T-helper 1 cell (primary cell): ENCODE measurements at regions not wholly inside any gene's neighbourhood (a gene's known extent, or its start where the extent isn't known, plus 50 kb on each side); places are given as distances from the start of the nearest gene placed in this dataset.
"Not testable (repeated sequence)": the region's sequence is repeated elsewhere in the genome, so short reads cannot be mapped to it uniquely, and the experiment has no call there.

Source experiments
- DNase-seq, 5 donors: peaks; one replicate each; pipeline ENCODE4 v3.0.0-alpha.2; 2012 to 2020

DNA sequence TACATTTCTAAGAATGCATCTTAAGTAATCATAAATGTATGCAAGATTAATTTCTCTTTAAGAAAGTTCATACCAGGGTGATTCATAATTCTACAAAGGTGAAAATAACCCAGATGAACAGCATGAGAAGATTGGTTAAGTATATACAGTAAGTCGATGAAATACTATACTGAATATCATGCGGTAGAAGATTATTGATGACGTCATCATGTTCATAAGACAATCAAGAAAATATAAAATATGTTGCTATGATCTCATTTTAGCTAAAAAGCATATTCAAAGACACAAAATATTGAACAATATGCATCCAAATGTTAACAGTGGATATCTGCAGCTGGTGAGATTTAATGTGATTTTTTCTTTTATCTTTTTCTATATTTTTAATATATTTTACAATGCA lies 312.0 kb upstream of the FGF13 start:
- no peak for DNase-seq

DNA sequence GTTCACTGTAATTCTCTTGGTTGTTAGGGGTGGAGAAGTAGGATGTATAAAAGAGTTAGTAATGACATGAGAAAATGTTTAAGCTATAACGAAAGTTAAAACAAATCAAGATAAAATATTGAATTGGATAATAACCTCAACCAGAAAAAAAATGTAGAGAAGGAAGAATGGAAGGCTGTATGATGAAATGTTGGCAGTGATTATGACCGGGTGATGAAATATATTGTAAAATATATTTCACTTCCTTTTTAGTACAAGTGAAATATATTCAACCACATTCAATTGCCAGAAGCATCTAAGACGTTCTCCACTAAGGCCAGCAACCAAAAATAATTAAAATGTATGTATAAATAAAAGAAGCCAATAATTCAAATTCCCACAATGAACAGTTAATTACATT lies 309.3 kb upstream of the FGF13 start:
- DNase-seq = no peak

DNA sequence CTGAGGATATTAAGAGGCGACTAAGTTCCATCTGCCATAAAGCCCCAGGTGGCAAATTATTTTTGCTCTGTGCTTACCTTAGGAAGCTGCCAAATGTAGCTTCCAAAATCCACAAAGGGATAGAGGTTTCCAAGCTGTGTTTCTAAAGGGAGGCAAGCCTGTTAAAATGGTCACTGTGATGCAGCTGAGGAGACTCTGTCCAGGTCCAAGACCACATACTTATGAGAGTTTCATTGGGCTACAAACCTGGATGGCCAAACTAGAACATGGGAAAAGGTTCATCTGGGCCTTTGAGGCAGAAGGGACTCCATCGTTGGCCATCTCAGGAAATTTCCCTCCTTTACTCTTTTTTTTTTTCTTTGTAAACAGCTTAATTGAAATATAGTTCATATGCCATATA lies 306.9 kb upstream of the FGF13 start:
- no peak for DNase-seq

DNA sequence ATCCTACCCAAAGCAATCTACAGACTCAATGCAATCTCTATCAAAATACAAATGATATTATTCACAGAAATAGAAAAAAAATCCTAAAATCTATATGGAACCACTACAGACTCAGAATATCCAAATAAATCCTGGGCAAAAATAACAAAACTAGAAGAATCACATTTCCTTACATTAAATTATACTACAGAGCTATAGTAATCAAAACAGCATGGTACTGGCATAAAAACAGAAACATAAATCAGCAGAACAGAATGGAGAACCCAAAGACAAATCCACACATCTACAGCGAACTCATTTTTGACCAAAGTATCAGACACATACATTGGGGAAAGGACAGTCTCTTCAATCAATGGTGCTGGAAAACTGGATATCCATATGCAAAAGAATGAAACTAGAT lies 304.1 kb upstream of the FGF13 start:
- DNase-seq = no peak

DNA sequence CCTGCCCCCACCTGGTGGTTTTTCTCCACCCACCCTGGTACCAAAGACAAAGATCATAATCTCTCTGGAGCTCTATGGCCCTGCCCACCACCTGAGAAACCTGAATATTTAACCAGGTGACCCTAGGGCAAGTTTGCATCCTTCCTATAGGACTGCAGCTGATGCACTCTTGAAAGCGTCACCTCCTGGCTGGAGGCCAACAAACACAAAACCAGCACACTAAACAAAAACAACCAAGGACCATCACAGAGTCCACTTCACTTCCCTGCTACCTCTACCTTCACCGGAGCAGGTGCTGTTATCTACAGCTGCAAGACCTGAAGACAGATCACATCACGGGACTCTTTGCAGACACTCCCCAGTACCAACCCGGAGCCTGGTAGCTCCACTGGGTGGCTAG lies 296.7 kb upstream of the FGF13 start:
- no peak for DNase-seq

DNA sequence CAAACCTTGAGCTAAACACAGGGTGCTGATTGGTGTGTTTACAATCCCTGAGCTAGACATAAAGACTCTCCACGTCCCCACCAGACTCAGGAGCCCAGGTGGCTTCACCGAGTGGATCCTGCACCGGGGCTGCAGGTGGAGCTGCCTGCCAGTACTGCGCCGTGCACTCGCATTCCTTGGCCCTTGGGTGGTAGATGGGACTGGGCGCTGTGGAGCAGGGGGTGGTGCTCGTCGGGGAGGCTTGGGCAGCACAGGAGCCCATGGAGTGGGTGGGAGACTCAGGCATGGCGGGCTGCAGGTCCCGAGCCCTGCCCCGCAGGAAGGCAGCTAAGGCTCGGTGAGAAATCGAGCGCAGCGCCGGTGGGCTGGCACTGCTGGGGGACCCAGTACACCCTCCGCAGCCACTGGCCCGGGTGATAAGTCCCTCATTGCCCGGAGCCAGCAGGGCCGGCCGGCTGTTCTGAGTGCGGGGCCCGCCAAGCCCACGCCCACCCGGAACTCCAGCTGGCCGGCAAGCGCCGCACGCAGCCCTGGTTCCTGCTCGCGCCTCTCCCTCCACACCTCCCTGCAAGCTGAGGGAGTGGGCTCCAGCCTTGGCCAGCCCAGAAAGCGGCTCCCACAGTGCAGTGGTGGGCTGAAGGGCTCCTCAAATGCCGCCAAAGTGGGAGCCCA lies 292.5 kb upstream of the FGF13 start:
- DNase-seq = not testable (repeated sequence)

DNA sequence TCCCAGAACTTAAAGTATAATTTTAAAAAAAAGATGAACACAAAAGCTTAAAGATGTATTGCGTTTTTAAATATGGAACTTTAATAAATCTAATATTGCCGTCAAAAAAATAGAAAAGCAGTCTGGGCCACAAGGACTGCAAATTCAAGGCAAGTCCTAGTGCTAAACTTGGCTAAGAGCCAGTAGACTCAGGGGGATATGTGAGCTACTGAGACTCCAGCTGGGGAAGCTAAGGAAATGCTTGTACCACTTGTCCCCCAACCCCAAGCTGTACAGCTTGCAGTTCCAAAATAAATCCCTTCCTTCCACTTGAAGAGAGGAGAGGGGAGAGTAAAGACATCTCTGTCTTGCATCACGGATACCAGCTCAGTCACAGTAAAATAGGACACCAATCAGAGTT lies 290.8 kb upstream of the FGF13 start:
- no peak for DNase-seq

DNA sequence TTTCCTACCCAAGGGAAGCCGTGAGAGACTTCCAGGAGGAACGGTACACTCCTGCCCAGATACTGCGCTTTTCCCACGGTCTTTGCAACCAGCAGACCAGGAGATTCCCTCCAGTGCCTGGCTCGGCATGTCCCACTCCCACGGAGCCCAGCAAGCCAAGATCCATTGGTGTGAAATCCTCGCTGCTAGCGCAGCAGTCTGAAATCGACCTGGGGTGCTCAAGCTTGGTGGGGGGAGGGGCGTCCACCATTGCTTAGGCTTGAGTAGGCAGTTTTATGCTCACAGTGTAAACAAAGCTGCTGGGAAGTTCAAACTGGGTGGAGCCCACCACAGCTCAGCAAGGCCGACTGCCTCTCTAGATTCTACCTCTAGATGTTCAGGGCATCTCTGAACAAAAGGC lies 284.8 kb upstream of the FGF13 start:
- no peak for DNase-seq

DNA sequence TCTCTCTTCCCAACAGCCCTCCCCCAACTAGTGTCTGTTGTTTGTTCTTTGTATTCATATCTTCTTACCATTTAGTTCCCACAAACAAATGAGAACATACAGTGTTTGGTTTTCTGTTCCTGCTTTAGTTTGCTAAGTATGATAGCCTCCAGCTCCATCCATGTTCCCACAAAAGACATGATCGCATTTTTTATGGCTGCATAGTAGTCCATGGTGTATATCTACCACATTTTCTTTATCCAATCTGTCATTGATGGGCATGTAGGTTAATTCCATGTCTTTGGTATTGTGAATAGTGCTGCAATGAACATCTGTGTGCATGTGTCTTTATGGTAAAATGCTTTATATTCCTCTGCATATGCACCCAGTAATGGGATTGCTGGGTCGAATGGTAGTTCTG lies 283.9 kb upstream of the FGF13 start:
- DNase-seq = no peak

DNA sequence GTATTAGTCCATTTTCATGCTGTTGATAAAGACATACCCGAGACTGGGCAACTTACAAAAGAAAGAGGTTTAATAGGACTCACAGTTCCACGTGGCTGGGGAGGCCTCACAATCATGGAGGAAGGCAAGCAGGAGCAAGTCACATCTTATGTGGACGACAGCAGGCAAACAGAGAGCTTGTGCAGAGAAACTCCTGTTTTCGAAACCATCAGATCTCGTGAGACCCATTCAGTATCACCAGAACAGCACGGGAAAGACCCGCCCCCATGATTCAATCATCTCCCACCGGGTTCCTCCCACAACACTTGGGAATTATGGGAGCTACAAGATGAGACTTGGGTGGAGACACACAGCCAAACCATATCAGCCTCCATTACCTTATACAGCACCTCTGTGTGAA lies 278.9 kb upstream of the FGF13 start:
- not testable (repeated sequence) for DNase-seq

DNA sequence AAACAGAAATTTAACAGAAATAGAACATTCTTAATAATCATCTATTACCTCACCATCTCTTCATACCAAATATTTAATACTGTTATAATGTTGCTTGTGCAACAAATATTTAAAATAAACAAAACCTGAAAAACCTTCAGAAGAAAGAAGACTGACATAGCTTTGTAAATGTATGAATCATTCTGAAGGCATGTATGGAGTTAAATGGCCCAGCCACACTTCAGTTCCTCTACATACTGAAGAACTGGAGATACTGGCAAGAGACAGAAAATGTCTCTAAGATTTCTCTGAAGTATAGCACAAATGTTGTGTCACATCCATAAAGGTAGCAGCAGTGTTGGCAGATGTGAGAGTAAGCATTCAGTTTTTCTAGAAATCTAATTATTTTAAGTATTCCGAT lies 275.3 kb upstream of the FGF13 start:
- no peak for DNase-seq

DNA sequence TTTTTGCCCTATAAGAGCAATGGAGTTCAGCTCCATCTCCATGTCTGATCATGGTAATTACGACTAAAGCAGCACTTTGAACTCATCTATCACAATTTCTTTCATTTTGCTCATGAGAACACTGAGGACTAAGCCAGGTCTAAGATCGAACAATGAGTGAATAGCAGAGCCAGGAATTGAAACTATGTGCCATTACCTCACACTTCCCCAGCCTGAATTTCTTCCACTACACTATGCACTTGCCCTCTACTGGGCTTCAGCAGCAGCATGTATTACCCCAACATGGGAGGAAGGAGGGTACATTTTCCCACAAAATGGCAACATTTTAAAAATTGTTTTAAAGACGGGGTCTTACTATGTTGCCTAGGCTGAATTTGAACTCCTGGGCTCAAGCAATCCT lies 274.7 kb upstream of the FGF13 start:
- DNase-seq = no peak

DNA sequence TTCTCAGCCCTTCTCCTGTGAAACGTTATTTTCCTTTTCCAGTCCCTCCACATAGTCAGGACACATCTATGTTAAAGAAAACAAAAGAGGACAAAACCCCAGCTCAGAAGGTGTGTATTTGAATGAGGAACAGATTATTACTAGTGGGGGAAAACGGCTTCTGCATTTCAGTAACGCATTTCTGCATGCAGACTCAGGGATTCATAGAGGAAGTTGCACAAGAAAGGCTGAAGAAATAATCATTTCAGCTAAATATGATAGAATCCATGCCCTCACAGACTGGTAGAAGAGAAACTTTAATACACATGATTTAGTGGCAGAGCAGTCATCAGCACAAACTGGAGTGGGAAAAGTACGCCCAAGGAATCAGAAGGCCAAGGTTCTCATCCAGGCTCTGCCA lies 270.8 kb upstream of the FGF13 start:
- no peak for DNase-seq

DNA sequence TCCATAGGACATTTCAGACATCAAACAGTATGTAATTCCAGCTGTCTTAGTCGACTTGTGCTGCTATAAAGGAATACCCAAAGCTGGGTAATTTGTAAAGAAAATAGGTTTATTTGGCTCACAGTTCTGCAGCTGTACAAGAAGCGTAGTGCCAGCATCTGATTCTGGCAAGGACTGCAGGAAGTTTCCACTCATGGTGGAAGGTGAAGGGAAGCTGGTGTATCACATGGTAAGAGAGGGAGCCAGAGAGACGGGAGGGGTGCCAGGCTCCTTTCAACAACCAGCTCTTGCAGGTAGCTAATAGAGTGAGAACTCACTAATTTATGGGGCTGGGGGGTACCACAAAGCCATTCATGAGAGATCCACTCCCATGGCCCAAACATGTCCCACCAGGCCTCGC lies 253.0 kb upstream of the FGF13 start:
- no peak for DNase-seq

DNA sequence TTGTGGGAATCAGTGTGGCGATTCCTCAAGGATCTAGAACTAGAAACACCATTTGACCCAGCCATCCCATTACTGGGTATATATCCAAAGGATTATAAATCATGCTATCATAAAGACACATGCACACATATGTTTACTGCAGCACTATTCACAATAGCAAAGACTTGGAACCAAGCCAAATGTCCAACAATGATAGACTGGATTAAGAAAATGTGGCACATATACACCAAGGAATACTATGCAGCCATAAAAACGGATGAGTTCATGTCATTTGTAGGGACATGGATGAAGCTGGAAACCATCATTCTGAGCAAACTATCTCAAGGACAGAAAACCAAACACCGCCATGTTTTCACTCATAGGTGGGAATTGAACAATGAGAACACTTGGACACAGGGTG lies 250.9 kb upstream of the FGF13 start:
- not testable (repeated sequence) for DNase-seq

DNA sequence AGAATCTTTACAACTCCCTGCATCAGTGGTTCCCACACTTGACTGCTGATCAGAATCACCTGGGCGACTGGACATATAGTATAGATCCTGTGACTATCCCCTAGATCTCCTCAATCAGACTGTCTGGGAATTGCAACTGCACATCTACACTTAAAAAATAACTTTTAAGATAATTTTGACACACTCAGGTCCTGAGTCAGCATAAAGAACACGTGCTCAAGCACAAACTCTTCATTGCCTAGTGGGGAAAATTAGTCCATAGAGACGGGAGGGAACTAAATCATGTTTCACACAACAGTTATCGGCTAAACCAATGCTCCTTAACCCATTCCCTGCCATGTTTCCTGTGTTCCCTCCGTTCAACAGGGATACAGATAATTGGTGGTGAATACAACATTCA lies 243.5 kb upstream of the FGF13 start:
- DNase-seq = no peak

DNA sequence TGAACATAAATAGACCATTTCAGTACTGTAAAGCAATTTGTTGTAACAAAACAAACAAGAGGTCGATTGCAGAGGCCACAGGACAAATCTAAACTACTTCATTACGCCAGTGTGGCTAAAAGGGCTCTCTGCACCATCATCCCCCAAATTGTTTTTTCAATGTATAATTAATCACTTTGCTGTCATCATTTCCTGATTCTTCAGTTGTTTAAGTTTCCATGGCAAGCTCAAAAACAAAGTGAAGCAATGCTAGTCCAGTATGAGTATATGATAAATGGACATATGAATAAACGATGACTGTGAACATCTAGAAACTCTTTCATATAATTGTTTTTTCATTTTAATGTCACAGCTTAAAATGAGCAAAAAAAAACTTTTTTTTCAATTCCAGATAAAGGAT lies 235.4 kb upstream of the FGF13 start:
- DNase-seq = no peak

DNA sequence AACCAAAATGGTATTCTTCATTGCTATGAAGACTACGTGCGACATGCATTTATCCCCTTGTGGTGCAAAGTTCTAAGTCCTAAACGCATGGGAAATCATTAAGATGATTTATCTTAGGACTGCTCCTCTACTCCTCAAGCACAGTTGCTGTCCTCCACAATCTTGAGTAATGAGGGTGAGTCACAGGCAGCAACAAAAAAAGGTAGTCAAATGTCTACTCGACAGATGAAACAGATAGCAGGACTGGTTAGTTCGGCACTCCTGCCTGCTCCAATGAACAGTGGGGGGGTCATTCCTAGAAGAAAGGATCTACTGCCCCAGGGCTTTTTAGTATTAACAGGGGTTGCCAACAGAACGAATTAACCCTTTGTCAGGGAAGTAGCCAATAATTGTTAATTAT lies 233.7 kb upstream of the FGF13 start:
- no peak for DNase-seq

DNA sequence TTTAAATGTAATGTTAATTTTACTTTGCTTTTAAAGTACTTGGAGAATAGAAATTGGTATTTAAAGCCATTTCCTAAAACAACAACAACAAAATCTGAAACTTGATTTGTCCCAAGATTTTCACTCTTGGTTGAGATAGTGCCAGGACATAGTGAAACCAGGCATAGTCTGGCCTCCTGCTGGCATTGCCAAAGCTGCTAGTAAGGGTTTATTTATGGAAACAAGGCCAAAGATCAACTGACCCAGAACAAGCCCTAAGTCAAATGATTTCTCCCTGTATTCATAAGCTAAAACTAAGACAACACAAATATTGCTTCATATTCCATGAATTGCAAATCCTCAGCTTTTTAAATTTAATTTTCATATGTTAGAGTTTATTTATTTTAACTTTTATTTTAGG lies 227.5 kb upstream of the FGF13 start:
- DNase-seq = no peak

DNA sequence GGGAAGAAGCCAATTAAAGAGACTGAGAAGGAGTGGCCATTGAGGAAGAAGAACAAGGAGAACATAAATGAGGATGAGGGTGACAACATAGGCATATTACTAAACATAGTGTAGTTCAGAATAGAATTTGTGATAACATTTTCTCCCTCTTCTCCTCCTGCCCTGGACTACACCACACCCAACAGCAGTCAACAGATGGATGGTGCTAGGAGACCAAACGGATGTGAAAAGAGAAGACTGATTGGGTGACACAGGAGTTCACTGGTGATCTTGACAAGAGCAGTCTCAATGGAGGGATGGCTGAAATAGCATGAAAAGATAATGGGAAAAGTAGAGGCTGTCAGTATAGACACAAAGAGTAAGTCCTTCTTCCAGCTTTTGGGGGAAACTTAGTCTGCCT lies 226.5 kb upstream of the FGF13 start:
- no peak for DNase-seq

DNA sequence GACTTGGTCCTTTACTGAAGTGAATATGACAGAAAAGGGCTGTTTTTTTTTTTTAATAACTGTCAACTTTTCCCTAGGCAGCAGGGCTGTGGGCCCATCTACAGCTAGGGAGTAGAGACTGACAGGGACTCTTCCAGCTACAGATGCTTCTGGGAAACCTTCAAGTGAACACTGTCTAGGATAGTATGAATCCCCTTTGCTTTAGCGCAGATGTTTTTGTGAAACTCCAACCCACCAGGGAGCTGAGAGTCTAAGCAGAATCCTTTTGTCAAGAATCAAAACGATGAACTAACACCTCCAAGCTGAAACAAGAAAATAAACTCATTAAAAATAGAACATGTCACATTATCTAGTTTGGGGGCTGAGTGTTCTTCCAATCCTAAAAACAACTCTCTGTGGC lies 219.7 kb upstream of the FGF13 start:
- no peak for DNase-seq

DNA sequence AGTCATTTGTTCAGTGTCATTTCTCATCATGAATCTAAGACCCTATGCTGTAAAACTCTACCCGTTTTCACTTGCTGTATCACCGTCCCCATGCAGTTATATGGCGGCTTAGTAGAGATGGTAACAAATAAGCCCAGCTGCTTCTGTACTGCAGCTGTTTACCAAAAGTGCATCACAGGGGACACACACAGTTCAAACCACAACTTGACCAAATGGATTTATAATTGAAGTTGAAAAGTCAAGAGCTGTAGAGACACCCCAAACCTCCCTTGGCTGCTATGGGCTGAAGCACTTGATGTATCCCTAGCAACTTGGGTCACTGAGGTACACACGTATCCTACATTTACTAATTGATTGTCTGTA lies 219.0 kb upstream of the FGF13 start:
- no peak for DNase-seq

DNA sequence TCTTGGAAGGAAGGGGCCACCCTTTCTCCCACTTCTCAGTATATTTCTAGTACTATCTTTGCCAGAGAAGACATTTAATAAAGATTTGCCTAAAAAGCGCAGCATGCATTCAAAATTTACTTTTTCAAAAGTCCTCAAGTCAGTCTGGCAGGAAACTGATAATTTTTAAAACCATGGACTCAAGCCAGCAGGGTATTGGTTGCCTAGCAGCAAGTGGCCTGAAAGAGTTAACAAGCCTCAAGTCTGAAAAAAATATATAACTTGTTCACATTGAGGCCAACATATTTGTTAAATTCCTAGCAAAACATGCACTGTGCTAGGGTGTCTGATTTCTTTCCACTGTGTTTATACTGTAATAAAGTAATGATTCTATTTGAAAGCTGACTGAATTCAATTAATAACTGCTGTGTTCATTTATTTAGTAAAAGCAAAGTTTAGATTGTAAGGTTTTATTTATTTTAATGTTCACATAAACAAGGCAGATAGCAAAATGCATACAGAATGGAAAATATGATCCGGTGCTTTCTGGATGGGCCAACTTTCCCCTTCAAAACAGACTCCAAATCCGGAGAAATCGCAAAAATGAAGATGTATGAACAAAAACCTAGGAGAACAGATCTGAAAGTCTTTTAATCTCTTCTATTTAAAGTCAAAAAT lies 218.5 kb upstream of the FGF13 start:
- DNase-seq = no peak

DNA sequence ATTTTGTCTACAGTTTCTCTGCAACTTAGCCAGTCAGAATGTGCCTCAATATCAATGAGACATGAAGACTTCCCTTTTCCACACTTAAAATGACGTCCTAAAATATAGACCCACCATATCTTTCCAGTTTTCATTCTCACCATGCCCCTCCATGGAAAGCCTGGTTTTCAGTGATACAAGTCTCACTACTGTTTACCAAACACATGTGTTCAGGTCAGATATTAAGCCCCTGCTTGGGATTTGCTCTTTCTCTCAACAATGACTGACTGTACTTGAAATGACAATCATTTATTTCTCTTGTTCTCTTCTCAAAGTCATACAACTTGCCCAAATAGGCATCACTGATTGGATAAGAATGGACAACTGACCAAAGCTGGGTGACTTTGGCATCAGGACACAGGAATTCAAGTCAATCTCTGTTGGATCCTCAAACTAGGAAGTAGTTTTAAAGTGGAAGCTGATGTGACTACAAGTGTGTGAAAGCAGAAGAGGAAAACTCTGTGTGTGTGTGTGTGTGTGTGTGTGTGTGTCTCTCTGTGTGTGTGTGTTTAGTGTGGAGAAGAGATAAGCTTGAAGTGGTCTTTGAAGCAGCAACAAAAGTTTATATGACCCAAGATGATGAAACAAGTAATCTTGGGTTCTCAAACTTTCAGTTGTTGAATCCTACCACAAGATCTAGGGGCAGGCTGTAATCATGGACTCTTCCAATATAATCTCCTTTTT lies 217.4 kb upstream of the FGF13 start:
- no peak for DNase-seq

DNA sequence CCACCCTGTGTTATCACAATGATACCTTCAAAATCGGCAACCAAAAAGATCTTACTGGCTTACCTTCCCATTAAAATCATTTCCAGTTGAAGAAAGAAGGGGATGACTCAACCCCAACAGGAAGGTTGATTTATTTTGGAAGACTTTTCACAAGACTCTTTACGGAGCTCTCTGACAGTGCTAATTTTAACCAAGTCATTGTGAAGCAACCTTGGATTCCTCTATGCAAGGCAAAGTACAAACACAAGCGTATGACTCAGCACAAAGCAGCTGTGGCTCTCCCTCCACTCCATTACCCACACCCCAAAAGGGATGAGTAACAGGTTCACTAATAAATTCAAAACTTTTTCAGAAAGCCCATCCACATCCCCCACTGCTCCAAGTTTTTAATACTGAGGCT lies 213.8 kb upstream of the FGF13 start:
- no peak for DNase-seq
